HG03460 (cell line): ENCODE measurements at regions not wholly inside any gene's neighbourhood (a gene's known extent, or its start where the extent isn't known, plus 50 kb on each side); places are given as distances from the start of the nearest gene placed in this dataset.
"Not testable (repeated sequence)": the region's sequence is repeated elsewhere in the genome, so short reads cannot be mapped to it uniquely, and the experiment has no call there.

ENCODE experiments used
- ATAC-seq: cut with Tn5 transposase; IDR thresholded peaks from one replicate; pipeline ENCODE4 v1.9.1; 2021; ENCODE audit not compliant: unreplicated experiment

- not testable (repeated sequence) for ATAC-seq
Measured at GRCh38 chr6:21282360-21282759, 311.2 kb upstream of the SOX4 start.

GRCh38 chr6:21284166-21284565 lies 309.4 kb upstream of the SOX4 start:
- ATAC-seq = no peak

- ATAC-seq = no peak
Measured at GRCh38 chr6:21284706-21285105, 308.8 kb upstream of the SOX4 start.

GRCh38 chr6:21294144-21294543 lies 299.4 kb upstream of the SOX4 start:
- no peak for ATAC-seq

GRCh38 chr6:21295506-21296240 lies 297.9 kb upstream of the SOX4 start:
- ATAC-seq = no peak

- no peak for ATAC-seq
Measured at GRCh38 chr6:21297665-21298064, 295.9 kb upstream of the SOX4 start.

- no peak for ATAC-seq
Measured at GRCh38 chr6:21299216-21299615, 294.3 kb upstream of the SOX4 start.

- no peak for ATAC-seq
Measured at GRCh38 chr6:21300439-21300838, 293.1 kb upstream of the SOX4 start.

- ATAC-seq = no peak
Measured at GRCh38 chr6:21305893-21306332, 287.6 kb upstream of the SOX4 start.

- ATAC-seq = no peak
Measured at GRCh38 chr6:21306546-21306945, 287.0 kb upstream of the SOX4 start.

GRCh38 chr6:21309807-21310221 lies 283.7 kb upstream of the SOX4 start:
- no peak for ATAC-seq

GRCh38 chr6:21310568-21311140 lies 282.9 kb upstream of the SOX4 start:
- no peak for ATAC-seq

- no peak for ATAC-seq
Measured at GRCh38 chr6:21312118-21312517, 281.4 kb upstream of the SOX4 start.

- ATAC-seq = no peak
Measured at GRCh38 chr6:21317642-21318041, 275.9 kb upstream of the SOX4 start.

- no peak for ATAC-seq
Measured at GRCh38 chr6:21321076-21321475, 272.5 kb upstream of the SOX4 start.

- ATAC-seq = no peak
Measured at GRCh38 chr6:21321531-21321930, 272.0 kb upstream of the SOX4 start.

- ATAC-seq = no peak
Measured at GRCh38 chr6:21323577-21323976, 270.0 kb upstream of the SOX4 start.

- ATAC-seq = no peak
Measured at GRCh38 chr6:21325201-21325856, 268.2 kb upstream of the SOX4 start.

- no peak for ATAC-seq
Measured at GRCh38 chr6:21327326-21328112, 266.0 kb upstream of the SOX4 start.

- no peak for ATAC-seq
Measured at GRCh38 chr6:21331235-21331634, 262.3 kb upstream of the SOX4 start.

- no peak for ATAC-seq
Measured at GRCh38 chr6:21332077-21332476, 261.5 kb upstream of the SOX4 start.
